ENCODE measurements at regions not wholly inside any gene's neighbourhood (a gene's known extent, or its start where the extent isn't known, plus 50 kb on each side); places are given as distances from the start of the nearest gene placed in this dataset.

DNA sequence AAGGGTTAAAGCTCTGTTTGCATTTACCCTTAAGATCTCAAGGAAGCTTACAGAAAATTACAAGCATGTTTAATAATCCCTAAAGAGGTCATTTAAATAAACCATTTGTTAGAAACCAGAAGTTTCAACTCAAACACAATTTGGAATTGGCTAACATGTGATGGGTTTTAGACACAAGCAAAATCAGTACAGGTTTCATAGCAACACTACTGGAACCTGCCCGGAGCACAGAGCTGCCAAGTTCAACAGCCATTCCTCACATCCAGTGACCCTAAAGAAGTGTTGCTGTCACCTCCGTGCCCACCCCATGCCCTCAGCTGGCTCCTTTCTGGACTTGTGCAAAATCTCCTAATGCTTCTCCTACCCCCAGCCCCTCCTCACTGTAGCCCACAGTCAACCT is 338.8 kb upstream of the AUTS2 start:
- CTCF ChIA-PET = no interaction called here
- POLR2A ChIA-PET = no interaction called here
- H3K27ac ChIP-seq (ENCODE audit: extremely low read depth, low read depth, low read length) = no peak overlapping the region
- H3K4me3 ChIP-seq (ENCODE audit: low read depth, low read length) = no peak overlapping the region
- H3K36me3 ChIP-seq (ENCODE audit: control insufficient read depth in 2 of 2, insufficient read depth in 1 of 2, low read length in 2 of 2) = no peaks in the 10 kb centered on the region
- no peaks in the 10 kb centered on the region for H3K9me3 ChIP-seq (ENCODE audit: control insufficient read depth, insufficient read depth, low read depth, low read length)
- H3K4me1 ChIP-seq (ENCODE audit: control insufficient read depth, insufficient read depth, low read length) = no peaks in the 10 kb centered on the region
- no peak for TF ChIP-seq KLF8 (tag by site-specific recombination; IDR thresholded peaks at IDR 0.05)
- no peak for TF ChIP-seq ZBTB20 (tag by site-specific recombination; IDR thresholded peaks at IDR 0.05)
- no peak for TF ChIP-seq ZNF776 (tag by site-specific recombination; IDR thresholded peaks at IDR 0.05; ENCODE audit: borderline replicate concordance)
- TF ChIP-seq ZNF843 (tag by site-specific recombination; IDR thresholded peaks at IDR 0.05) = no peak
- TF ChIP-seq ZEB2 (tag by site-specific recombination; IDR thresholded peaks at IDR 0.05) = no peak
- TF ChIP-seq ZNF211 (tag by site-specific recombination; IDR thresholded peaks at IDR 0.05; ENCODE audit: low read depth) = no peak
- TF ChIP-seq ZNF394 (tag by site-specific recombination; IDR thresholded peaks at IDR 0.05; ENCODE audit: borderline replicate concordance) = no peak
- TF ChIP-seq ZNF266 (tag by site-specific recombination; IDR thresholded peaks at IDR 0.05; ENCODE audit: low read depth) = no peak

DNA sequence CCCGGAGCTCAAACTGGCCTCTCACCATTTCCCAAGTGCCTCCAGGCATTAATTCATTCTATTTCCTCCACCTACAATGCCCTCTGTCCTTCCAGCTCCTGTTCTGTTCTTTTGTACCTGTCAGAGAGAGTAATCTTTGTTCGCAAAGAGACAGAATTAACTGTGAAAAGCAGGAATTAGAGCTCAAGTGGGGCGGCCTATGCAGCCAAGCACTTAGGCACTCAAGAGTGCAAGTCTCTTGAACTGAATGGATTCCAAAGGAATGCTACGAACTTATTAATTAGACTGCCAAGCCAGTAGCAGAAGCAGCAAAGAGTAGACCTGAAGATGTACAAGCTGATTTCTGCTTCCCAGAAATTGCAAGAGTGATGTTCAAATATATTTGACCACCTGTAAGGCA is 338.3 kb upstream of the AUTS2 start:
- no peak overlapping the region for H3K27ac ChIP-seq (ENCODE audit: extremely low read depth, low read depth, low read length)
- no peaks in the 10 kb centered on the region for H3K9me3 ChIP-seq (ENCODE audit: control insufficient read depth, insufficient read depth, low read depth, low read length)
- no peaks in the 10 kb centered on the region for H3K4me1 ChIP-seq (ENCODE audit: control insufficient read depth, insufficient read depth, low read length)
- POLR2A ChIA-PET = interaction anchor here (0.5 kb wide), 1 partner anchor 121 kb away, joined by 7 read pairs; no protein-coding TSS in a partner anchor
- H3K4me3 ChIP-seq (ENCODE audit: low read depth, low read length) = no peak overlapping the region
- no peaks in the 10 kb centered on the region for H3K36me3 ChIP-seq (ENCODE audit: control insufficient read depth in 2 of 2, insufficient read depth in 1 of 2, low read length in 2 of 2)
- TF ChIP-seq KLF7 (tag by site-specific recombination; IDR thresholded peaks at IDR 0.05; ENCODE audit: borderline replicate concordance) (no peak), ZEB2 (tag by site-specific recombination; IDR thresholded peaks at IDR 0.05) (no peak), ZBTB44 (tag by site-specific recombination; IDR thresholded peaks at IDR 0.05) (no peak), ZIC2 (tag by site-specific recombination; IDR thresholded peaks at IDR 0.05) (no peak), ZSCAN16 (tag by site-specific recombination; IDR thresholded peaks at IDR 0.05) (no peak), ZNF76 (tag by site-specific recombination; IDR thresholded peaks at IDR 0.05; ENCODE audit: borderline replicate concordance, low read depth) (no peak), ZNF184 (tag by site-specific recombination; IDR thresholded peaks at IDR 0.05) (no peak), PBX3 (CRISPR knock-in tag; IDR thresholded peaks at IDR 0.05) (no peak), ZNF221 (tag by site-specific recombination; IDR thresholded peaks at IDR 0.05; ENCODE audit: borderline replicate concordance) (no peak), GLIS2 (tag by site-specific recombination; IDR thresholded peaks at IDR 0.05) (no peak), ZBTB11 (tag by site-specific recombination; conservative IDR thresholded peaks at IDR 0.05; ENCODE audit: low read depth) (no peak), ZNF19 (tag by site-specific recombination; IDR thresholded peaks at IDR 0.05; ENCODE audit: low read depth) (no peak), ZNF274 (IDR thresholded peaks at IDR 0.05; ENCODE audit: low read length) (no peak), ZNF274 (tag by site-specific recombination; IDR thresholded peaks at IDR 0.05; ENCODE audit: borderline replicate concordance) (no peak), KLF1 (tag by site-specific recombination; IDR thresholded peaks at IDR 0.05) (no peak), ZNF777 (tag by site-specific recombination; IDR thresholded peaks at IDR 0.05; ENCODE audit: borderline replicate concordance) (no peak), ZNF701 (tag by site-specific recombination; IDR thresholded peaks at IDR 0.05) (no peak), ZNF280C (tag by site-specific recombination; IDR thresholded peaks at IDR 0.05) (no peak)
- TF ChIP-seq, protein P1, sequence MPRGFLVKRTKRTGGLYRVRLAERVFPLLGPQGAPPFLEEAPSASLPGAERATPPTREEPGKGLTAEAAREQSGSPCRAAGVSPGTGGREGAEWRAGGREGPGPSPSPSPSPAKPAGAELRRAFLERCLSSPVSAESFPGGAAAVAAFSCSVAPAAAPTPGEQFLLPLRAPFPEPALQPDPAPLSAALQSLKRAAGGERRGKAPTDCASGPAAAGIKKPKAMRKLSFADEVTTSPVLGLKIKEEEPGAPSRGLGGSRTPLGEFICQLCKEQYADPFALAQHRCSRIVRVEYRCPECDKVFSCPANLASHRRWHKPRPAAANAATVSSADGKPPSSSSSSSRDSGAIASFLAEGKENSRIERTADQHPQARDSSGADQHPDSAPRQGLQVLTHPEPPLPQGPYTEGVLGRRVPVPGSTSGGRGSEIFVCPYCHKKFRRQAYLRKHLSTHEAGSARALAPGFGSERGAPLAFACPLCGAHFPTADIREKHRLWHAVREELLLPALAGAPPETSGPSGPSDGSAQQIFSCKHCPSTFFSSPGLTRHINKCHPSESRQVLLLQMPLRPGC (tag by site-specific recombination; IDR thresholded peaks at IDR 0.05) = no peak
- CTCF ChIA-PET = no interaction called here

Measured in HEK293 (cell line).